ENCODE measurements at regions not wholly inside any gene's neighbourhood (a gene's known extent, or its start where the extent isn't known, plus 50 kb on each side); places are given as distances from the start of the nearest gene placed in this dataset.

DNA sequence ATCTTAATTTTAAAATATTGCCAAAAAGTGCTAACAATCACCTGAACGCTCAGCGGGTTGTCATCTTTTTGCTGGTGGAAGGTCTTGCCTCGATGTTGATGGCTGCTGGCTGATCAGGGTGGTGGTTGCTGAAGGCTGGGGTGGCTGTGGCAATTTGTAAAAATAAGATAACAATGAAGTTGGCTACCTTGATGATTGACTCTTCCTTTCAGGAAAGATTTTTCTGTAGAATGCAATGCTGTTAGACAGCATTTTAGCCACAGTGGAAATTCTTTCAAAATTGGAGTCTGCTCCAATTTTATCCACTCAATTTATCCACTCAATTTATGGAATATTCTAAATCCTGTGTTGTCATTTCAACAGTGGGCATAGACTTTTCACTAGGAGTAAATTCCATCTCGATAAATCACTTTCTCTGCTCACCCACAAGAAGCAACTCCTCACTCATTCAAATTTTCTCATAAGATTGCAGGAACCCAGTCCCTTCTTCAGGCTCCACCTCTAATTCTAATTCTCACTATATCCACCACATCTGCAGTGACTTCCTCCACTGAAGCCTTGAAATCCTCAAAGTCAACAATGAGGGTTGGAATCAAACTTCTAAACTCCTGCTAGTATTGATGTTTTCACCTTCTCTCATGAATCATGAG is 78.8 kb downstream of the LINC01488 start:
- no peak overlapping the region for H3K4me3 ChIP-seq (ENCODE audit: low read depth, low read length)
- no peak for DNase-seq (ENCODE audit: low read depth)
- TF ChIP-seq MYC (IDR thresholded peaks at IDR 0.05; ENCODE audit: low read depth, low read length), result no peak

- no peak overlapping the region for H3K4me3 ChIP-seq (ENCODE audit: low read depth, low read length)
- TF ChIP-seq CTCF (IDR thresholded peaks at IDR 0.05; ENCODE audit: low read depth, low read length), result no peak
- no peak for TF ChIP-seq POLR2A (IDR thresholded peaks at IDR 0.05; ENCODE audit: extremely low read depth, insufficient read length)
- TF ChIP-seq, protein P1, sequence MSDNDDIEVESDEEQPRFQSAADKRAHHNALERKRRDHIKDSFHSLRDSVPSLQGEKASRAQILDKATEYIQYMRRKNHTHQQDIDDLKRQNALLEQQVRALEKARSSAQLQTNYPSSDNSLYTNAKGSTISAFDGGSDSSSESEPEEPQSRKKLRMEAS (IDR thresholded peaks at IDR 0.05; ENCODE audit: low read depth, low read length), result no peak
- no peak for TF ChIP-seq MYC (IDR thresholded peaks at IDR 0.05; ENCODE audit: low read depth, low read length)
- DNase-seq (ENCODE audit: low read depth), result no peak
These were observed 78.7 kb upstream of the CCND1 start for GRCh38 chr11:69562302-69562701.

- TF ChIP-seq MYC (IDR thresholded peaks at IDR 0.05; ENCODE audit: low read depth, low read length), result no peak
- TF ChIP-seq POLR2A (IDR thresholded peaks at IDR 0.05; ENCODE audit: extremely low read depth, insufficient read length), result no peak
- TF ChIP-seq CTCF (IDR thresholded peaks at IDR 0.05; ENCODE audit: low read depth, low read length), result no peak
- TF ChIP-seq, protein P1 (IDR thresholded peaks at IDR 0.05; ENCODE audit: low read depth, low read length), result no peak
- no peak for DNase-seq (ENCODE audit: low read depth)
- no peak overlapping the region for H3K4me3 ChIP-seq (ENCODE audit: low read depth, low read length)
These were observed 78.1 kb upstream of the CCND1 start for GRCh38 chr11:69562816-69563215.

DNA sequence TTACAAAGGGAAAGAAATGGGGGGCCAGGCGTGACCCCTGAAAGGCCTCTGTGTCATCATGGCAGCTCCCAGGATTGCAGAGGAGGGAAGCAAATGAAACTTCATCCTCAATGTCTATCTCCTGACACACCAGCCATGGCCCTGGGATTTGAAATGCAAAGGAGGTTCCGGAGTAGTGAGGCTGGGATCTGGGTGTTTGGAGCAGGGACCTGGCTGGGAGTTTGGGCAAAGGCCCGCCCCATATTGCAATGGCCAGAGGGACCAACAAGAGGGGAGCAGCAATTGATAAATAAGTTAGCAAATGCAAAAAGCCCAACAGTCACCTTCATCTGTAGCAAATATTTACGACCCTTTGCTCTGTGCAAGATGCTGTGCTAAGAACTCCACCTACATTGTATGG is 77.7 kb upstream of the CCND1 start:
- TF ChIP-seq, protein P1 (IDR thresholded peaks at IDR 0.05; ENCODE audit: low read depth, low read length), result no peak
- no peak for TF ChIP-seq MYC (IDR thresholded peaks at IDR 0.05; ENCODE audit: low read depth, low read length)
- no peak for TF ChIP-seq POLR2A (IDR thresholded peaks at IDR 0.05; ENCODE audit: extremely low read depth, insufficient read length)
- no peak for TF ChIP-seq CTCF (IDR thresholded peaks at IDR 0.05; ENCODE audit: low read depth, low read length)
- no peak overlapping the region for H3K4me3 ChIP-seq (ENCODE audit: low read depth, low read length)
- DNase-seq (ENCODE audit: low read depth), result no peak

- no peak for TF ChIP-seq CTCF (IDR thresholded peaks at IDR 0.05; ENCODE audit: low read depth, low read length)
- TF ChIP-seq, protein P1 (IDR thresholded peaks at IDR 0.05; ENCODE audit: low read depth, low read length), result no peak
- TF ChIP-seq POLR2A (IDR thresholded peaks at IDR 0.05; ENCODE audit: extremely low read depth, insufficient read length), result no peak
- TF ChIP-seq MYC (IDR thresholded peaks at IDR 0.05; ENCODE audit: low read depth, low read length), result no peak
- no peak for DNase-seq (ENCODE audit: low read depth)
- H3K4me3 ChIP-seq (ENCODE audit: low read depth, low read length), result no peak overlapping the region
These were observed 76.8 kb upstream of the CCND1 start for GRCh38 chr11:69563946-69564775.

DNA sequence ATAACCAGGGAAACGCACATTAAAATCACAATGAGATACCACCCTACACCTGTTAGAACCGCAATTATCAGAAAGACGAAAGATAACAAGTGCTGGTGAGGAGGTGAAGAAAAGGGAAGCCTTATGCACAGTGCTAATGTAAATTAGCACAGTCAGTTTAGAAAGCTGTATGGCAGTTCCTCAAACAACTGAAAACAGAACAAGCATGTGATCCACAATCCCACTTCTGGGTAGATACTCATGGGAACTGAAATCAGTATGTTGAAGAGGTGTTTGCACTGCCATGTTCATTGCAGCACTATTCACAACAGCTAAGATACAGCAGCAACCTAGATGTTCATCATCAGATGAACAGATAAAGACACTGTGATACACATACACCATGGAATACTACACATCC is 75.0 kb upstream of the CCND1 start:
- no peak for TF ChIP-seq POLR2A (IDR thresholded peaks at IDR 0.05; ENCODE audit: extremely low read depth, insufficient read length)
- TF ChIP-seq, protein P1 (IDR thresholded peaks at IDR 0.05; ENCODE audit: low read depth, low read length), result no peak
- no peak for TF ChIP-seq MYC (IDR thresholded peaks at IDR 0.05; ENCODE audit: low read depth, low read length)
- TF ChIP-seq CTCF (IDR thresholded peaks at IDR 0.05; ENCODE audit: low read depth, low read length), result no peak
- no peak for DNase-seq (ENCODE audit: low read depth)
- H3K4me3 ChIP-seq (ENCODE audit: low read depth, low read length), result no peak overlapping the region
